ENCODE measurements at regions not wholly inside any gene's neighbourhood (a gene's known extent, or its start where the extent isn't known, plus 50 kb on each side); places are given as distances from the start of the nearest gene placed in this dataset.
"Not testable (repeated sequence)": the region's sequence is repeated elsewhere in the genome, so short reads cannot be mapped to it uniquely, and the experiment has no call there.

DNA sequence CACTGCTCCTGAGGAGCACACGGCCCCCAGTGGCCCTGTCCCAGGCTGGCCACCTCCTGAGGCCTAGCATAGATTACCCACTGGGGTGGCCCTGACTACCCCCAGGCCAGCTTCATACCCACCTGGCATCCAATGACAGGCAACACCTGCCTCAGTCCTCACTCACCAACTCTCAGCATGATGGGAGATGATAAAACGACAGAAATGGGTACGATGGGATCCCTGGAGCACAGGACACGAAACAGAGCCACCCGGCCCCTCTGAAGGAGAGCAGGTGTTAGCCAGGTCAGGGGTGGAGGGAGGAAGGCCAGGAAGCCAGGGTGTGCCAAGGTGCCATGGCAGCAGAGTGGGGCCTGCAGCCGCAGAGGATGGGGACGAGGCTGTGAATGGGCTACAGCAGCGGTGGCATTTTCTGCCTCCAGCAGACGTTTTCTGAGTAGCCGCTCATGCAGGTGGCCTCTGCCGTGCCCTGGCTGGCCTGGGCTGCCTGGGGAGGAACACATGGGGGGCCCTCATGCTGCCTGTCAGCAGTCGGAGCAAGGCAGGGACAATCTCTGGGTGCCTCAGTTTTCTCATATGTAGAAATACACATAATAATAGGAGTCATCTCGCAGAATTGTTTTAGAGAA is 50.2 kb upstream of the FGF3 start:
- DNase-seq: no peak

DNA sequence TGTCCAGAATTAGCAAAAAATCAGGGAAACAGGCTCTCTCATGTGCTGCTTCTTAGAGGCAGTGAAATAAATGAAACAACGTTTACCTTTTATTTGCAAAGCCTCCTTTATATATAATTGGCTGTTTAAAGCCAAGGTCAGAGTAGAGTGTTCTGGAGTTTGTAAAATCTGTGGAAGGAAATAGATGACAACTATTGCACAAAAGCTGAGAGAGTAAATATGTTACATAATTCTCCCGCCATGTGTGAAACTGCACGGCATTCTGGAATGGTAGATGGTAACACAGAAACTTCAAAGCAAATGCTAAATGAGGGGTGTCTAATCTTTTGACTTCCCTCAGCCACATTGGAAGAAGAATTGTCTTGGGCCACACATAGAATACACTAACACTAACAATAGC is 51.5 kb upstream of the FGF3 start:
- DNase-seq: no peak

DNA sequence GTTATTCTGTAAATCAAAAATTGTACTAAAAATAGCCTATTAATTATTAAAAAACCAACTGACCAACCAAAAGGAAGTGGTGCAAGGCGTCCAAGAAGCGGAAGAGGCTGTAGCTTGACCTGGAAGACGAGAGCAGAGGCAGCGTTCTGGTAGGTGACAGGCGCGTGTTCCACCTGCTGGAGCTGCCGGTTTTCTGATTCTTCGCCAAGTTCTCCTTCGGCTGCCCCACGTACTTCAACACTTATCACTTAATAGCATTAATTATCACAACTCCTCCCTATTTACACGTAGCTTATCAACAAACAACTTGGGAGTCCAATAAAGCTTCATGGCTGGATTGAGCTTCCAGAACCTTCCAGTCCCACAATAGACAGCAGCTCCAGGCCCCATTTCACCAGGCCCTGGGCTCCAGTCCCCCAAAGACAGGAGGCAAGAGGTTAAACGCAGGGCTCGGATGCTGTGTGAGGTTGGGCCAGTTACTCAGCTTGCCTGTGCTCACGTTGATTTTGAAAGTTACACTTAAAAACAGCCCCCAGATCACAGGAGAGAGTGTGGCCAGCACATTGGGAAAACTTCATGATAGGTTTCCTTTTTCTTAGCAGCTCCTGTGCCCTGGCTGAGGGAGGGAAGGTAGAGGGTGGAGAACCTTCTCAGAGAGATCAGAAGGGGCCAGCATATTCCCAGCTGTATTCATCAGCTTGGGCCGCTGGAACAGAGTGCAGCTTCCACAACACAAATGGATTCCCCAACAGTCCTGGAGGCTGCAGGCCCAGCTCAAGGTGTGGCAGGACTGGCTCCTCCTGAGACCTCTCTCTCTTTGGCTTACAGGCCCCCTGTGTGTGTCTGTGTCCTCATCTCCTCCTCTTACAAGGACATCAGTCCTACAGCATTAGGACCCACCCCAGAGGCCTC is 54.2 kb upstream of the FGF3 start:
- no peak for DNase-seq

- no peak for DNase-seq
Observed at GRCh38 chr11:69874178-69874983, 55.2 kb upstream of the FGF3 start.

DNA sequence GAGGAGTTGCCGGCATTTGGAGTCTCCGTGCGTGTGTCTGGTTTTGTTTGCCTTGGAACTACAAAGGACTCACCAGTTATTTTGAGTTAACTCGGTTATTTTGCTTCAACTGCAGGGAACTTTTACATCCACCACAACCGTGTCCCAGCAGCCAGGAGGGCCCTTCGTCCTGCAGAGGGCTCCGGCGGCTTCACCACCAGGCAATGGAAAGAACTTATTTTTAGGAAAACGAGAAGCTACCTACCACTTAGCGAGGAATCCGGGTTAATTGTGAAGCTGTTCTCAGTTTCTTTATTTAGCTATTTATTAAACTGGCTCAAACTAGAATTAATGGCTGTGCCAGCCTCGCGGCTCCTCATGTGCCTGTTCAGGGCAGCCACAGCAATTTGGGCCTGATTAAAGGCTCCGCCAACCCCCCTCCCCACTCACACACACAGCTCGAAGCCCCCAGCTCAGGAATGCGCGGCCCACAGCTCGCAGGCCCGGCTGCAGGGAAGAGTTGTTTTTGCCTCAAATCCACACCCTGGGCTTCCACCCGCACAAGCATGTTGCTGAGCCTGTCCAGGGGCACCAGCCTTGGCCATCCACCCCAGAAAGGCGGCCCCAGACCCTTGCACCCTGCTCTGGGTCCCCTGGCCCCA is 55.9 kb upstream of the FGF3 start:
- DNase-seq: no peak

GRCh38 chr11:69876013-69876412 is 56.8 kb upstream of the FGF3 start:
- DNase-seq: no peak

GRCh38 chr11:69877235-69877634 is 58.0 kb upstream of the FGF3 start:
- DNase-seq: no peak

GRCh38 chr11:69877704-69878103 is 58.5 kb upstream of the FGF3 start:
- not testable (repeated sequence) for DNase-seq

DNA sequence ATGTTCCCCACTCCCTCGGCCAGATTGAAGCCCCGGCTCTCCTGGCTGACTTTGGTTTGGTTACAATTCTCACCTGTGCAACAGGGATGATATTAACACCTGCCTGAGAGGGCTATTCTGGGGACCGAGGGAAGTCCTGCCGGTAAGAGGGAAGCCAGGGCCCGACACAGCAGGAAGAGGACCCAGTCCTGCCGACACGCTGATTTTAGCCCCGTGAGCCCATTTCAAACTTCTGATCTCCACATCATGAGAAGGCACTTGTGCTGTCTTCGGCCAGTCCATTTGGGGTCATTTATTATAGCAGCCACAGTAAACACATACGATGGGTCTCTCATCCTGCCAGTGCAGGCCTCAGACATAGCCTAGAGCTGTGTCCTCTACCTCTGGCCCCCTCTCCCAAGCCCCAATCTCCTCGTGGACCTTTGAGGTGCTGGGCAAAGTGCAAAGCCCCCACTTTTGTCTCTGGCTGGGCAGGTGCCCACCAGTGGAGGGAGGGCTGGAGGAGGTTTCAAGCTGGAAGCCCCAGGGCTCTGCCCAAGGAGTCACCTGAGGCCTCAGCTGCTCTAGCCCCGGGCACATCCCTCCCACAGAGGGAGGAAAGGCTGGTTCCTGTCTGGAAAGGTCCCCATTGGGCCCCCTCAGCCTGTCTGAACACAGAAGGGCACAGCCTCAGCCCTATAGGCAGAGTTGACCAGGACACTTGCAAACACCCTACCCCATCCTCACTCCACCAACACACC is 59.1 kb upstream of the FGF3 start:
- no peak for DNase-seq

DNA sequence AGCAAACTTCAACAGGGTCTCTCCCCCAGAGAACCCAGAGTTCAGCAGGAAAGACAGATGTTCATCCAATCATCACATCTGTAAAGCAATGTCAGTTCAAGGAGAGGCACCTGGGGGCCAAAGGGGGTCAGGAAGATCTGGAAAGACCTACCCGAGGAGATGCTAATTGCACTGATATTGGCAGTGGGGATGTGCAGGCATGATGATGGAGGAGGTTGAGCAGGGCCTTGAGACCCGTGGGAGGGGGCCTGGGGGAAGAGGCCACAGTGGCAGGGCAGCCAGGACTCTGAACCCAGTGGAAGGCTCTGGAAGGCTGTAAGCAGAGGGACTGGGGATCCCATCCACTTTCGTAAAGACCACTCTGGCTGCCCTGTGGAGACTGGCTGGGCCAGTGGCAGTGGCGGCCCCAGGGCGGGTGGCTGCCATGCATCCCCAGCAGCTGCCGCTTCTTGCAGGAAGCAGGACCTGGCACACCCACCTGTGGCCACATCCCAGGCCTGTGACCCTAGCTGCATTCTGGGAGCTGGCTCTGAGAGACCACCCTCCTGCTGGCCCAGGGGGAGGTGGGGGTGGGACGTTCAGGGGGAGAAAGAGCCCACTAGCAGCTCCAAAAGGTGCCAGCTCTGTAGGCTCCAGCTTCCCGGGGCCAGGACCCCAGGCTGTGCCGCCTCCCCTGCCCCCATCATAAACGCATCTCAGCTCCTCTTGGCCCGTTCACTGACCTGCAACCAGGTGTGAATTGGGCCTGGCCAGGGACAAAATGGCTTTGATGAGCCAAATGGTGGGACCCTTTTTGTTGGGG is 59.9 kb upstream of the FGF3 start:
- no peak for DNase-seq

DNA sequence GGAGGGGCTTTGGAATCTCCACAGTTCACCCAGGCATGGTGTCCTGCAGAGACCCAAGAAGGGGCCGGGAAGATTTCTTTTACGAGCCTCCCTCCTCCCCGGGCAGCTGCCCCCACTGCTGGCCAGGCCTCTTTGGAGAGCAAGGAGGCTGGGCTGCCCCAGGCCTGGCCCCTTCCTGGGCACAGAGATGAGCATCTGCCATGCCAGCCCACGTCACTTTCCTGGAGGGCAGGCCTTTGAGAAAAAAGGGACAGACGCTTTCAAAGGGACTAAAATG is 60.5 kb upstream of the FGF3 start:
- DNase-seq: no peak

DNA sequence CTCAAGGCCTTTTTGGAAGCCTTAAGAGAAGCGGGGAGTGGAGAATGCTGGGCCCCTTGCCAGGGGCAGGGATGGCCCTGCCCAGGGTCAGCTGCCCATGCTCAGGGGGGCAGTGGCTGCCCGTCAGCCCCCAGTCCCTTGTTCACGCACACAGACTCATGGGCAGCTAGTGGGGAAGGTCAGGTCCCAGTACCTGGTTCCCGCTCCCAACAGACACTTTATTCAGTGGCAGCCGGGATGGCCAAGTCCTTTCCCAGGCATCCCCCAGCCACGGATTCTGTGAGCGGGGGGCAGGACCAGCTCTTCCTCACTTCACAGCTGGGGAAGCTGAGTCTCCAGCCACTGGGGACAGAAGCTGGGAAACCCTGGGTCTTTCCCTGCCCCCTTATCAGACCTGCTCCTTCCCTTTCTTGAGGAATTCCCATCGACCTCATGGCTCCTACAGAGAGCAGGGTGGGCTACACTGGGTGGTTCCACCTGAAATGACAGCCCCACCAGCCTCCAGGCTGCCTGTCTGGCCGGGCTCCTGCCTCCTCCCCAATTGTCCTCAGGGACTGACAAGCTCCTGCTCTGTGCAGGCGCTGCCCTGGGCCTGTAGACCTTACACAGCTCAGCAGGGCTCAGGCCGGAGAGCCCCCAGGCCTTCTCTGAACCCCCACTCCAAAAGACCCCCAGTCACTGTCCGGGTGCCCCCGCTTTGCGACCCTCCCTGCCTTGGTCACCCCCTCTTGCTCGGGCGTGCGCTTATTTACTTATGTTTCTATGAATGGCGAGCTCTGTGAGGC is 61.0 kb upstream of the FGF3 start:
- DNase-seq: no peak

GRCh38 chr11:69880826-69881445 is 61.7 kb upstream of the FGF3 start:
- no peak for DNase-seq

GRCh38 chr11:69881467-69882269 is 62.5 kb upstream of the FGF3 start:
- no peak for DNase-seq

- DNase-seq: no peak
Observed at GRCh38 chr11:69882270-69882608, 63.0 kb upstream of the FGF3 start.

DNA sequence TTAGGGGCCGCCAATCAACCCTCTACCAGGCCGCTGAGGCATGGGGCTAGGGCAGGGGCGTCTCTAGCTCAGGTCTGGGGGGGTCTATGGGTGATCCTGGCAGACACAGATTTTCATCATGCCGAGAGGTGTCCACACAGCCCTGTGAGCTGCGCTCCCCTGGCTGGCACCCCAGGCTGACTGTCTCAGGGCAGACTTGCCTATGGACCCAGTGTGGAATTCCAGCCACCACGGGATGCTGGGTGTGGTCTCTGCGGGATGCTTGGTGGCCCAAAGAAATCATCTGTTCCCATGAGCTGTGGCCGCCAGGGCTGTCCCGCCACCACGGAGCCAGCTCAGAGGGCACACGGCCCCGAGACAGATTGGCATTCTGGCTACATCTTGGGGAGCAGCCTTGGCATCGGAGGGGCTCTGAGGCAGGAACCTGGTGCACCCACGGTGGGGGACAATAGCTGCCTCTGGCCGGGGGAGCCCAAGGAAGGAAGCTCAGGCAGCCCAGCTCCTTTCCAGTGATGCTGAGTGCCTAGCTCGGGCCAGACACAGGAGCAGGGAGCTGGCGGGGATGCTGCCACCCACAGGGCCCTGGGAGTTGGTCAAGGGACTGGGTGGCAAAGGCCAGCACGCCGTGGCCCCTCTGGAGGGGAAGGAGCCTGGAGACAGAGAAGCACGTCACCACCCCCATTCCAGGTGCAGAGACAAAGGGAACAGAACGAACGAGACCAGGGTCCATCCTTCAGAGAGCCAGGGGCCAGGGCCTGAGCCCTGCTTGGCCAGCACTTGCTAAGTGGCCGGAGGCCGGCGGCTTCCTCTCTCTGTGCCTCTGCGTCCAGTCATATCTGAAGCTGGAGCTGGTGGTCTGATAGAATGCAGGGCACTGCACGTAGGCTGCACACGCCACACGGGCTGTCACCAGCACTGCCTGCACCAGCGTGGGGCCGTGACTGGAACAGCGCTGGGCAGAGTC is 64.4 kb upstream of the FGF3 start:
- no peak for DNase-seq

GRCh38 chr11:69884286-69884685 is 65.1 kb upstream of the FGF3 start:
- DNase-seq: no peak

GRCh38 chr11:69884751-69885150 is 65.5 kb upstream of the FGF3 start:
- no peak for DNase-seq
